DND-41 (cell line): ENCODE measurements at regions not wholly inside any gene's neighbourhood (a gene's known extent, or its start where the extent isn't known, plus 50 kb on each side); places are given as distances from the start of the nearest gene placed in this dataset.

ENCODE experiments used
- CTCF ChIP-seq: IDR thresholded peaks from 2 replicates; pipeline ENCODE4 v1.5.1; 2012; ENCODE audit warnings: borderline replicate concordance, low read length, moderate library complexity, mild to moderate bottlenecking; ENCODE audit not compliant: poor library complexity, severe bottlenecking; ENCODE audit errors: extremely low read depth
- EZH2 ChIP-seq: IDR thresholded peaks from 3 replicates; pipeline ENCODE4 v1.6.1; 2012; ENCODE audit warnings: borderline replicate concordance, low read depth, mild to moderate bottlenecking, moderate library complexity, low read length, inconsistent platforms; ENCODE audit not compliant: severe bottlenecking

GRCh38 chr3:8223766-8224165 lies 277.9 kb upstream of the LMCD1 start:
- no peak for TF ChIP-seq EZH2
- TF ChIP-seq CTCF: no peak
